ENCODE measurements at regions not wholly inside any gene's neighbourhood (a gene's known extent, or its start where the extent isn't known, plus 50 kb on each side); places are given as distances from the start of the nearest gene placed in this dataset.

GRCh38 chr5:167440846-167441245, 850.6 kb upstream of the WWC1 start:
- Histone ChIP-seq H3K9me3 (ENCODE audit: control insufficient read depth in 2 of 2, low read length in 2 of 2) (peaks cover 1 to 6% of the 10 kb centered on the region in 2 experiments), H3K27ac (ENCODE audit: insufficient read depth, low read length, poor library complexity, severe bottlenecking) (no peak overlapping the region), H3K36me3 (ENCODE audit: control insufficient read depth, insufficient read depth, low read length) (no peaks in the 10 kb centered on the region), H3K27me3 (ENCODE audit: control insufficient read depth, insufficient read depth, low read length) (no peaks in the 10 kb centered on the region), H3K4me1 (ENCODE audit: control insufficient read depth, insufficient read depth, low read length, poor library complexity, severe bottlenecking) (no peaks in the 10 kb centered on the region), H3K4me3 (ENCODE audit: low read depth, low read length) (no peak overlapping the region)
- no peaks in the 10 kb centered on the region for H3K36me3 Mint-ChIP-seq
- peaks cover 0 to 11% (median 5%) of the 10 kb centered on the region in 7 donors for H3K9me3 Mint-ChIP-seq
- H3K4me1 Mint-ChIP-seq, result no peaks in the 10 kb centered on the region
- DNase-seq, result no peak
- no peak for ATAC-seq (ENCODE audit: low read depth in 2 of 2)
- no peak overlapping the region for H3K4me3 Mint-ChIP-seq
- H3K27ac Mint-ChIP-seq, result no peak overlapping the region
- H3K27me3 Mint-ChIP-seq, result no peaks in the 10 kb centered on the region

GRCh38 chr5:167442922-167443321, 848.5 kb upstream of the WWC1 start:
- no peak overlapping the region for H3K27ac ChIP-seq (ENCODE audit: insufficient read depth, low read length, poor library complexity, severe bottlenecking)
- H3K4me3 Mint-ChIP-seq, result no peak overlapping the region
- no peak for ATAC-seq (ENCODE audit: low read depth in 2 of 2)
- no peaks in the 10 kb centered on the region for H3K4me1 ChIP-seq (ENCODE audit: control insufficient read depth, insufficient read depth, low read length, poor library complexity, severe bottlenecking)
- no peaks in the 10 kb centered on the region for H3K36me3 Mint-ChIP-seq
- H3K27me3 Mint-ChIP-seq, result no peaks in the 10 kb centered on the region
- no peak for DNase-seq
- H3K27ac Mint-ChIP-seq, result no peak overlapping the region
- peaks cover 0 to 9% (median 4%) of the 10 kb centered on the region in 7 donors for H3K9me3 Mint-ChIP-seq
- no peaks in the 10 kb centered on the region for H3K4me1 Mint-ChIP-seq
- no peak overlapping the region for H3K4me3 ChIP-seq (ENCODE audit: low read depth, low read length)
- no peaks in the 10 kb centered on the region for H3K36me3 ChIP-seq (ENCODE audit: control insufficient read depth, insufficient read depth, low read length)
- no peaks in the 10 kb centered on the region for H3K27me3 ChIP-seq (ENCODE audit: control insufficient read depth, insufficient read depth, low read length)
- H3K9me3 ChIP-seq (ENCODE audit: control insufficient read depth in 2 of 2, low read length in 2 of 2), result peaks cover 0 to 6% of the 10 kb centered on the region in 2 experiments

GRCh38 chr5:167447466-167448375, 843.7 kb upstream of the WWC1 start:
- Mint-ChIP-seq H3K27me3 (no peaks in the 10 kb centered on the region), H3K4me1 (no peaks in the 10 kb centered on the region), H3K9me3 (peaks cover 0 to 11% (median 2%) of the 10 kb centered on the region in 7 donors), H3K4me3 (no peak overlapping the region), H3K36me3 (no peaks in the 10 kb centered on the region), H3K27ac (no peak overlapping the region)
- Histone ChIP-seq H3K36me3 (ENCODE audit: control insufficient read depth, insufficient read depth, low read length) (no peaks in the 10 kb centered on the region), H3K4me1 (ENCODE audit: control insufficient read depth, insufficient read depth, low read length, poor library complexity, severe bottlenecking) (no peaks in the 10 kb centered on the region), H3K27me3 (ENCODE audit: control insufficient read depth, insufficient read depth, low read length) (no peaks in the 10 kb centered on the region), H3K4me3 (ENCODE audit: low read depth, low read length) (no peak overlapping the region), H3K27ac (ENCODE audit: insufficient read depth, low read length, poor library complexity, severe bottlenecking) (no peak overlapping the region), H3K9me3 (ENCODE audit: control insufficient read depth in 2 of 2, low read length in 2 of 2) (peaks cover 2 to 4% of the 10 kb centered on the region in 2 experiments)
- no peak for ATAC-seq (ENCODE audit: low read depth in 2 of 2)
- no peak for DNase-seq

GRCh38 chr5:167448376-167448775, 843.1 kb upstream of the WWC1 start:
- DNase-seq (no peak), ATAC-seq (ENCODE audit: low read depth in 2 of 2) (no peak)
- Mint-ChIP-seq H3K27ac (no peak overlapping the region), H3K27me3 (no peaks in the 10 kb centered on the region), H3K4me3 (no peak overlapping the region), H3K9me3 (peaks cover 0 to 17% (median 3%) of the 10 kb centered on the region in 7 donors), H3K36me3 (no peaks in the 10 kb centered on the region), H3K4me1 (no peaks in the 10 kb centered on the region)
- Histone ChIP-seq H3K9me3 (ENCODE audit: control insufficient read depth in 2 of 2, low read length in 2 of 2) (peaks cover 0 to 2% of the 10 kb centered on the region in 2 experiments), H3K27me3 (ENCODE audit: control insufficient read depth, insufficient read depth, low read length) (no peaks in the 10 kb centered on the region), H3K36me3 (ENCODE audit: control insufficient read depth, insufficient read depth, low read length) (no peaks in the 10 kb centered on the region), H3K4me3 (ENCODE audit: low read depth, low read length) (no peak overlapping the region), H3K27ac (ENCODE audit: insufficient read depth, low read length, poor library complexity, severe bottlenecking) (no peak overlapping the region), H3K4me1 (ENCODE audit: control insufficient read depth, insufficient read depth, low read length, poor library complexity, severe bottlenecking) (no peaks in the 10 kb centered on the region)

DNA sequence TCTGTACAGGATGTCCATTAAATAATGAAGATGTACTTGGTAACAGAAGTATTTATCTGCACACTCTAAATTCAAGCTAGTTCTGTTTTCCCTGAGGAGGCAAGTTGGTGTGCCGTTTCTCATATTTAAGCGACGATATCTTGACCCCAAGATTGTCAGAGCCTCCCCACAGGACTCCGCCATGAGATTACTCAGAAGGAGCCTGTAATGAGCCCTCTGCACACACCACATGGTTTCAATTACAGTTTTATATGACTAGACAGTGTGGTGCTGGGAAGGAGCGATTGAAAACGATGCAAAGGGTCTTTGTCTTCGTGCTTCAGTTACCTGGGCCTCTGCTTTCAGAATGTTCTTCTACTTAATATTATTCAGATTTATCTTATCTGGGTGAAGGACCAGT, 840.4 kb upstream of the WWC1 start:
- no peaks in the 10 kb centered on the region for H3K27me3 ChIP-seq (ENCODE audit: control insufficient read depth, insufficient read depth, low read length)
- Mint-ChIP-seq H3K36me3 (no peaks in the 10 kb centered on the region), H3K4me3 (no peak overlapping the region), H3K4me1 (no peaks in the 10 kb centered on the region), H3K27ac (no peak overlapping the region), H3K9me3 (peaks cover 0 to 21% (median 3%) of the 10 kb centered on the region in 7 donors), H3K27me3 (no peaks in the 10 kb centered on the region)
- H3K36me3 ChIP-seq (ENCODE audit: control insufficient read depth, insufficient read depth, low read length), result no peaks in the 10 kb centered on the region
- ATAC-seq (ENCODE audit: low read depth in 2 of 2) (no peak), DNase-seq (no peak)
- H3K27ac ChIP-seq (ENCODE audit: insufficient read depth, low read length, poor library complexity, severe bottlenecking), result no peak overlapping the region
- H3K4me1 ChIP-seq (ENCODE audit: control insufficient read depth, insufficient read depth, low read length, poor library complexity, severe bottlenecking), result no peaks in the 10 kb centered on the region
- H3K9me3 ChIP-seq (ENCODE audit: control insufficient read depth in 2 of 2, low read length in 2 of 2), result peaks cover 0 to 2% of the 10 kb centered on the region in 2 experiments
- H3K4me3 ChIP-seq (ENCODE audit: low read depth, low read length), result no peak overlapping the region

- no peaks in the 10 kb centered on the region for H3K27me3 Mint-ChIP-seq
- Histone ChIP-seq H3K4me1 (ENCODE audit: control insufficient read depth, insufficient read depth, low read length, poor library complexity, severe bottlenecking) (no peaks in the 10 kb centered on the region), H3K27me3 (ENCODE audit: control insufficient read depth, insufficient read depth, low read length) (no peaks in the 10 kb centered on the region), H3K27ac (ENCODE audit: insufficient read depth, low read length, poor library complexity, severe bottlenecking) (no peak overlapping the region), H3K4me3 (ENCODE audit: low read depth, low read length) (no peak overlapping the region), H3K36me3 (ENCODE audit: control insufficient read depth, insufficient read depth, low read length) (no peaks in the 10 kb centered on the region), H3K9me3 (ENCODE audit: control insufficient read depth in 2 of 2, low read length in 2 of 2) (peaks cover 0 to 2% of the 10 kb centered on the region in 2 experiments)
- DNase-seq (no peak), ATAC-seq (ENCODE audit: low read depth in 2 of 2) (no peak)
- H3K27ac Mint-ChIP-seq, result no peak overlapping the region
- peaks cover 0 to 21% (median 3%) of the 10 kb centered on the region in 7 donors for H3K9me3 Mint-ChIP-seq
- H3K4me1 Mint-ChIP-seq, result no peaks in the 10 kb centered on the region
- no peaks in the 10 kb centered on the region for H3K36me3 Mint-ChIP-seq
- H3K4me3 Mint-ChIP-seq, result no peak overlapping the region
Observed at GRCh38 chr5:167452136-167452535, 839.3 kb upstream of the WWC1 start.

DNA sequence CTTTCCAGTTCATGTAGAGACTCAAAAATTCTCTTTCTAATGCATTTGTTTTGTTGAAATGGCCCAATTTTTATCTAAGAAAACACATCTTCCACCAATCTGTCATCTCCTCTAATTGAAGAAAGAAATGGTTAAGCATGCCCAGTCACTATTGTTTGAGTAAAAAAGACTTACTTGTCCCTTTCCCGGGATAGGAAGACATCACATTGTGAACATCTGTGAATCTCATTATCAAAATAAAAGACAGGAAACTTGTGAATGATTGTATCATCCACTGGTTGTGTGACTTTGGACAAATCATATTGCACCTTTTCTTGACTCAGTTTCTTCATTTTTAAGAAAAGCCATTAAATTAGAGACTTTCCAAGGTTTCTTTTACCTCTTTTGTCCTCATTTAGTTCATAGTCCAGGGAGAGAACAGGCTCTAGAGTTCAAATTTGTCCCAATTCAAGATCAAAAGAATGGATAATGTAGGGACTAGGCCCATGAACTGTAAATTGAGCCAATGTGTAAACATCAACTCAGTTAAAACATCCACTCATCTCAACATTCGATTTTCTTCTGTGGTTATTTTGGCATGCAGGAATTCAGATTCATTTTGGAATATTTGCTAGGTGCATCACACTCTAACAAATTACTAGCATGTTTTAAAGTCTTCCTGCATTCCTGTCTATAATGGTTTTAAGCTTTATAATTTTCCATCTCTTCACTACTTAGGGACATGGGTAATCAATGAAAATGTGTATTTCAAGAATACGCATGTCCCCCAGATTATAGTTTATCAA, 838.0 kb upstream of the WWC1 start:
- H3K27me3 ChIP-seq (ENCODE audit: control insufficient read depth, insufficient read depth, low read length), result no peaks in the 10 kb centered on the region
- H3K9me3 ChIP-seq (ENCODE audit: control insufficient read depth in 2 of 2, low read length in 2 of 2), result no peaks in the 10 kb centered on the region
- H3K27ac ChIP-seq (ENCODE audit: insufficient read depth, low read length, poor library complexity, severe bottlenecking), result no peak overlapping the region
- Mint-ChIP-seq H3K4me1 (no peaks in the 10 kb centered on the region), H3K9me3 (peaks cover 0 to 21% (median 3%) of the 10 kb centered on the region in 7 donors), H3K27ac (no peak overlapping the region), H3K36me3 (no peaks in the 10 kb centered on the region), H3K4me3 (no peak overlapping the region), H3K27me3 (no peaks in the 10 kb centered on the region)
- no peak overlapping the region for H3K4me3 ChIP-seq (ENCODE audit: low read depth, low read length)
- H3K4me1 ChIP-seq (ENCODE audit: control insufficient read depth, insufficient read depth, low read length, poor library complexity, severe bottlenecking), result no peaks in the 10 kb centered on the region
- H3K36me3 ChIP-seq (ENCODE audit: control insufficient read depth, insufficient read depth, low read length), result no peaks in the 10 kb centered on the region
- DNase-seq, result no peak
- no peak for ATAC-seq (ENCODE audit: low read depth in 2 of 2)
